OCI-LY7 (cell line): ENCODE measurements at regions not wholly inside any gene's neighbourhood (a gene's known extent, or its start where the extent isn't known, plus 50 kb on each side); places are given as distances from the start of the nearest gene placed in this dataset.

ENCODE experiments used
- BruUV-seq: library from RNA; stranded (reverse); fragments of 400-500 nt; replicated peaks from 2 replicates; lab custom pipeline; 2021; lab: Mats Ljungman, UMichigan
- CTCF ChIA-PET: fragments of 300-600 bp; sonication (Branson Sonifier 250); formaldehyde crosslinking; loops from one replicate; lab custom pipeline; 2022; ENCODE audit warnings: antibody characterized with exemption; ENCODE audit not compliant: unreplicated experiment; lab: Charles Lee
- POLR2A ChIA-PET: fragments of 300-600 bp; sonication (Branson Sonifier 250); formaldehyde crosslinking; loops from one replicate; lab custom pipeline; 2022; ENCODE audit warnings: antibody characterized with exemption; lab: Charles Lee
- DNase-seq: peaks from one replicate; pipeline ENCODE4 v3.0.0-alpha.2; 2015; ENCODE audit warnings: low spot score
- H2AFZ ChIP-seq: fragments of 200-600 bp; sonication (generic), shearing (Covaris generic); 2 replicates; pipeline ENCODE4 v1.6.1; 2014; ENCODE audit warnings: mild to moderate bottlenecking, antibody characterized with exemption, low read length, moderate library complexity
- H3K27ac ChIP-seq: fragments of 200-600 bp; sonication (generic); 2 replicates; pipeline ENCODE4 v1.5.1; 2014; ENCODE audit warnings: mixed run types, low read depth, mild to moderate bottlenecking, moderate library complexity, low read length, inconsistent platforms; ENCODE audit not compliant: poor library complexity, severe bottlenecking
- H3K36me3 ChIP-seq: fragments of 200-600 bp; sonication (generic); 2 replicates; pipeline ENCODE4 v1.6.1; 2014; ENCODE audit warnings: mild to moderate bottlenecking, antibody characterized with exemption, low read length, moderate library complexity, mixed read lengths; ENCODE audit not compliant: insufficient read depth
- H3K4me1 ChIP-seq: fragments of 200-600 bp; sonication (generic); 2 replicates; pipeline ENCODE4 v1.5.1; 2014; ENCODE audit warnings: mild to moderate bottlenecking, low read length; ENCODE audit not compliant: insufficient read depth, poor library complexity, severe bottlenecking
- H3K4me2 ChIP-seq: fragments of 200-600 bp; sonication (generic); 2 replicates; pipeline ENCODE4 v1.6.1; 2014; ENCODE audit warnings: mild to moderate bottlenecking, low read length
- H3K4me3 ChIP-seq: fragments of 200-600 bp; sonication (generic); 2 replicates; pipeline ENCODE4 v1.5.1; 2014; ENCODE audit warnings: mild to moderate bottlenecking, low read depth, low read length; ENCODE audit not compliant: poor library complexity, severe bottlenecking
- H3K79me2 ChIP-seq: fragments of 200-600 bp; sonication (generic); 2 replicates; pipeline ENCODE4 v1.6.1; 2016; ENCODE audit warnings: low read depth, mild to moderate bottlenecking, low read length, moderate library complexity, mixed read lengths; ENCODE audit not compliant: insufficient read depth
- H3K9me2 ChIP-seq: fragments of 200-600 bp; sonication (generic); 2 replicates; pipeline ENCODE4 v1.6.1; 2016; ENCODE audit warnings: mild to moderate bottlenecking, low read length, mixed read lengths; ENCODE audit not compliant: insufficient read depth
- H3K9me3 ChIP-seq: fragments of 200-600 bp; sonication (generic); 2 replicates; pipeline ENCODE4 v1.6.1; 2014; ENCODE audit warnings: mild to moderate bottlenecking, mixed run types, low read length, mixed read lengths
- H4K20me1 ChIP-seq: fragments of 200-600 bp; sonication (generic); 2 replicates; pipeline ENCODE4 v1.6.1; 2014; ENCODE audit warnings: mild to moderate bottlenecking, antibody characterized with exemption, low read length, moderate library complexity, mixed read lengths; ENCODE audit not compliant: insufficient read depth
- CTCF ChIP-seq: fragments of 200-600 bp; sonication (generic); conservative IDR thresholded peaks from 2 replicates; pipeline ENCODE4 v1.5.1; 2014; ENCODE audit warnings: mild to moderate bottlenecking, antibody characterized with exemption, low read length, moderate library complexity, mixed read lengths
- EZH2phosphoT487 ChIP-seq: fragments of 200-600 bp; sonication (generic); IDR thresholded peaks from 2 replicates; pipeline ENCODE4 v1.6.1; 2018; ENCODE audit warnings: low read depth, borderline replicate concordance, mild to moderate bottlenecking, mixed run types, antibody characterized with exemption, low read length, moderate library complexity, mixed read lengths
- intact Hi-C: fragments of 100-400 bp; cut with micrococcal nuclease; formaldehyde crosslinking; loops from one replicate; pipeline ENCODE4 v1.10.0; 2022; ENCODE audit not compliant: unreplicated experiment

GRCh38 chr7:67463316-67463715 is 466.7 kb downstream of the TYW1 start:
- CTCF ChIA-PET, result no interaction called here
- Histone ChIP-seq H2AFZ (no peak overlapping the region), H4K20me1 (no peaks in the 10 kb centered on the region), H3K36me3 (no peaks in the 10 kb centered on the region), H3K9me3 (no peaks in the 10 kb centered on the region), H3K27ac (no peak overlapping the region), H3K9me2 (no peaks in the 10 kb centered on the region), H3K4me2 (no peak overlapping the region), H3K79me2 (no peaks in the 10 kb centered on the region), H3K4me1 (no peaks in the 10 kb centered on the region), H3K4me3 (no peak overlapping the region)
- POLR2A ChIA-PET, result no interaction called here
- DNase-seq, result no peak
- no TSS peak for BruUV-seq
- intact Hi-C loops, result no loop called here
- TF ChIP-seq CTCF (no peak), EZH2phosphoT487 (no peak)

- no peaks in the 10 kb centered on the region for H3K9me2 ChIP-seq
- CTCF ChIA-PET, result interaction anchor here (0.5 kb wide), 1 partner anchor 1333 kb away, joined by 3 read pairs; no protein-coding TSS in a partner anchor
- H3K9me3 ChIP-seq, result no peaks in the 10 kb centered on the region
- POLR2A ChIA-PET, result no interaction called here
- H3K4me3 ChIP-seq, result no peak overlapping the region
- no peak overlapping the region for H3K4me2 ChIP-seq
- H3K79me2 ChIP-seq, result no peaks in the 10 kb centered on the region
- no peak for DNase-seq
- no TSS peak for BruUV-seq
- H3K27ac ChIP-seq, result no peak overlapping the region
- H3K4me1 ChIP-seq, result no peaks in the 10 kb centered on the region
- intact Hi-C loops, result no loop called here
- TF ChIP-seq CTCF, result no peak
- no peak for TF ChIP-seq EZH2phosphoT487
- no peaks in the 10 kb centered on the region for H4K20me1 ChIP-seq
- H2AFZ ChIP-seq, result no peak overlapping the region
- no peaks in the 10 kb centered on the region for H3K36me3 ChIP-seq
These were observed 467.4 kb downstream of the TYW1 start for GRCh38 chr7:67463983-67464382.

- ChIA-PET CTCF (no interaction called here), POLR2A (interaction anchor here (0.5 kb wide), 1 partner anchor 30 kb away, joined by 5 read pairs; no protein-coding TSS in a partner anchor)
- H3K27ac ChIP-seq, result no peak overlapping the region
- H3K4me3 ChIP-seq, result no peak overlapping the region
- intact Hi-C loops, result no loop called here
- no peaks in the 10 kb centered on the region for H3K9me2 ChIP-seq
- no TSS peak for BruUV-seq
- H3K79me2 ChIP-seq, result no peaks in the 10 kb centered on the region
- H3K4me2 ChIP-seq, result no peak overlapping the region
- H3K4me1 ChIP-seq, result no peaks in the 10 kb centered on the region
- H2AFZ ChIP-seq, result no peak overlapping the region
- DNase-seq, result no peak
- no peaks in the 10 kb centered on the region for H4K20me1 ChIP-seq
- no peaks in the 10 kb centered on the region for H3K36me3 ChIP-seq
- H3K9me3 ChIP-seq, result no peaks in the 10 kb centered on the region
- TF ChIP-seq EZH2phosphoT487 (no peak), CTCF (no peak)
These were observed 469.5 kb downstream of the TYW1 start for GRCh38 chr7:67466109-67466508.
